COLO668 (cell line): ENCODE measurements at regions not wholly inside any gene's neighbourhood (a gene's known extent, or its start where the extent isn't known, plus 50 kb on each side); places are given as distances from the start of the nearest gene placed in this dataset.

ENCODE experiments used
- DNase-seq: peaks from one replicate; lab custom pipeline; 2025; ENCODE audit not compliant: unreplicated experiment; lab: John Stamatoyannopoulos, UW

- DNase-seq, result no peak
Measured at GRCh38 chr13:78997902-78998629, 339.1 kb upstream of the OBI1 start.

- peak; percentile 35 for DNase-seq
Measured at GRCh38 chr13:78993792-78994191, 334.8 kb upstream of the OBI1 start.

GRCh38 chr13:78981913-78982312 lies 323.0 kb upstream of the OBI1 start:
- DNase-seq, result no peak

- DNase-seq, result no peak
Measured at GRCh38 chr13:78979349-78979748, 320.4 kb upstream of the OBI1 start.

- peak; percentile 85 for DNase-seq
Measured at GRCh38 chr13:78978381-78978998, 319.5 kb upstream of the OBI1 start.

- no peak for DNase-seq
Measured at GRCh38 chr13:78977311-78977710, 318.4 kb upstream of the OBI1 start.

GRCh38 chr13:78976696-78977095 lies 317.7 kb upstream of the OBI1 start:
- no peak for DNase-seq

GRCh38 chr13:78972561-78972960 lies 313.6 kb upstream of the OBI1 start:
- DNase-seq, result no peak

- no peak for DNase-seq
Measured at GRCh38 chr13:78971355-78972025, 312.5 kb upstream of the OBI1 start.

GRCh38 chr13:78960881-78961280 lies 301.9 kb upstream of the OBI1 start:
- DNase-seq, result no peak

- peak; percentile 55 for DNase-seq
Measured at GRCh38 chr13:78958006-78958405, 299.1 kb upstream of the OBI1 start.

GRCh38 chr13:78940455-78941130 lies 281.6 kb upstream of the OBI1 start:
- no peak for DNase-seq

GRCh38 chr13:78934336-78934735 lies 275.4 kb upstream of the OBI1 start:
- DNase-seq, result peak; percentile 71

GRCh38 chr13:78915015-78915414 lies 256.1 kb upstream of the OBI1 start:
- DNase-seq, result no peak

GRCh38 chr13:78913656-78914055 lies 254.7 kb upstream of the OBI1 start:
- no peak for DNase-seq

GRCh38 chr13:78910147-78910546 lies 251.2 kb upstream of the OBI1 start:
- DNase-seq, result no peak

- DNase-seq, result peak; percentile 44
Measured at GRCh38 chr13:78909276-78909675, 250.3 kb upstream of the OBI1 start.

GRCh38 chr13:78907006-78907405 lies 248.1 kb upstream of the OBI1 start:
- DNase-seq, result no peak

GRCh38 chr13:78897200-78897599 lies 238.2 kb upstream of the OBI1 start:
- no peak for DNase-seq

- DNase-seq, result no peak
Measured at GRCh38 chr13:78884571-78884970, 225.6 kb upstream of the OBI1 start.

GRCh38 chr13:78881751-78882150 lies 222.8 kb upstream of the OBI1 start:
- DNase-seq, result peak; percentile 92

GRCh38 chr13:78881054-78881453 lies 222.1 kb upstream of the OBI1 start:
- DNase-seq, result peak; percentile 55
